Nephron (organoid): ENCODE measurements at regions not wholly inside any gene's neighbourhood (a gene's known extent, or its start where the extent isn't known, plus 50 kb on each side); places are given as distances from the start of the nearest gene placed in this dataset.
A peak's percentile ranks its signal among the peaks of the same experiment; 100 is the strongest.
"Not testable (repeated sequence)": the region's sequence is repeated elsewhere in the genome, so short reads cannot be mapped to it uniquely, and the experiment has no call there.

Experiments
- H3K27ac Mint-ChIP-seq, 3 experiments: 2 replicates each; pipeline ENCODE4 v1.8.0; 2020; ENCODE audit warnings: mixed read lengths in 3 of 3, mild to moderate bottlenecking in 2 of 3, moderate library complexity in 1 of 3
- H3K27me3 Mint-ChIP-seq: 2 replicates; pipeline ENCODE4 v1.8.0; 2021; ENCODE audit warnings: low read depth, mild to moderate bottlenecking, moderate library complexity, mixed read lengths
- H3K36me3 Mint-ChIP-seq: 2 replicates; pipeline ENCODE4 v1.8.0; 2020; ENCODE audit warnings: low read depth, mixed read lengths
- H3K4me1 Mint-ChIP-seq: 2 replicates; pipeline ENCODE4 v1.8.0; 2020; ENCODE audit warnings: mixed read lengths
- H3K4me3 Mint-ChIP-seq, 3 experiments: 2 replicates each; pipeline ENCODE4 v1.8.0; 2020; ENCODE audit warnings: mild to moderate bottlenecking in 3 of 3, mixed read lengths in 3 of 3, moderate library complexity in 2 of 3
- H3K9me3 Mint-ChIP-seq: 2 replicates; pipeline ENCODE4 v1.8.0; 2020; ENCODE audit warnings: mixed read lengths
- CTCF ChIP-seq, 3 experiments: fragments of 200-600 bp; sonication (generic); IDR thresholded peaks; one replicate each; pipeline ENCODE4 v1.5.0; 2021; ENCODE audit warnings: antibody characterized with exemption in 3 of 3; ENCODE audit not compliant: unreplicated experiment in 3 of 3

GRCh38 chr6:150755524-150755923 is 110.0 kb upstream of the MTHFD1L start:
- Mint-ChIP-seq H3K9me3 (no peaks in the 10 kb centered on the region), H3K4me3 (no peak overlapping the region), H3K27me3 (peaks cover 3% of the 10 kb centered on the region), H3K4me1 (peaks cover 51% of the 10 kb centered on the region), H3K36me3 (no peaks in the 10 kb centered on the region), H3K27ac (peak overlapping the region; percentile 72 to 78 (median 77))
- no peak for TF ChIP-seq CTCF (IDR thresholded peaks at IDR 0.05; ENCODE audit: unreplicated experiment in 3 of 3)

- Mint-ChIP-seq H3K27ac (peak overlapping the region; percentile 39 to 89 (median 78)), H3K4me3 (no peak overlapping the region), H3K27me3 (peaks cover 3% of the 10 kb centered on the region), H3K9me3 (no peaks in the 10 kb centered on the region), H3K36me3 (no peaks in the 10 kb centered on the region), H3K4me1 (peaks cover 51% of the 10 kb centered on the region)
- no peak for TF ChIP-seq CTCF (IDR thresholded peaks at IDR 0.05; ENCODE audit: unreplicated experiment in 3 of 3)
Measured at GRCh38 chr6:150756173-150756572, 109.3 kb upstream of the MTHFD1L start.

- not testable (repeated sequence) for H3K9me3 Mint-ChIP-seq, H3K36me3 Mint-ChIP-seq, H3K4me3 Mint-ChIP-seq, H3K27me3 Mint-ChIP-seq
- Mint-ChIP-seq H3K4me1 (peaks cover 49% of the 10 kb centered on the region), H3K27ac (peak overlapping the region in 2 of 3 experiments; percentile 21 to 30)
Measured at GRCh38 chr6:150757807-150758206, 107.7 kb upstream of the MTHFD1L start.

GRCh38 chr6:150759483-150759882 is 106.0 kb upstream of the MTHFD1L start:
- no peaks in the 10 kb centered on the region for H3K27me3 Mint-ChIP-seq
- no peak for TF ChIP-seq CTCF (IDR thresholded peaks at IDR 0.05; ENCODE audit: unreplicated experiment in 3 of 3)
- H3K4me1 Mint-ChIP-seq = peaks cover 37% of the 10 kb centered on the region
- H3K4me3 Mint-ChIP-seq = no peak overlapping the region
- H3K27ac Mint-ChIP-seq = no peak overlapping the region
- no peaks in the 10 kb centered on the region for H3K9me3 Mint-ChIP-seq
- peaks cover under 1% of the 10 kb centered on the region for H3K36me3 Mint-ChIP-seq

GRCh38 chr6:150761771-150762170 is 103.7 kb upstream of the MTHFD1L start:
- H3K27ac Mint-ChIP-seq = peak overlapping the region; percentile 47 to 84 (median 76)
- no peaks in the 10 kb centered on the region for H3K27me3 Mint-ChIP-seq
- no peak overlapping the region for H3K4me3 Mint-ChIP-seq
- H3K9me3 Mint-ChIP-seq = no peaks in the 10 kb centered on the region
- H3K4me1 Mint-ChIP-seq = peaks cover 46% of the 10 kb centered on the region
- H3K36me3 Mint-ChIP-seq = peaks cover 4% of the 10 kb centered on the region
- TF ChIP-seq CTCF (IDR thresholded peaks at IDR 0.05; ENCODE audit: unreplicated experiment in 3 of 3) = no peak

GRCh38 chr6:150764334-150765066 is 101.0 kb upstream of the MTHFD1L start:
- H3K27me3 Mint-ChIP-seq = no peaks in the 10 kb centered on the region
- H3K4me1 Mint-ChIP-seq = peaks cover 67% of the 10 kb centered on the region
- no peaks in the 10 kb centered on the region for H3K9me3 Mint-ChIP-seq
- H3K27ac Mint-ChIP-seq = peak overlapping the region; percentile 29 to 86 (median 85)
- no peak for TF ChIP-seq CTCF (IDR thresholded peaks at IDR 0.05; ENCODE audit: unreplicated experiment in 3 of 3)
- H3K36me3 Mint-ChIP-seq = peaks cover 4% of the 10 kb centered on the region
- peak overlapping the region in 2 of 3 experiments; percentile 0 to 16 for H3K4me3 Mint-ChIP-seq
